Hepatocyte (in vitro differentiated cells): ENCODE measurements at regions not wholly inside any gene's neighbourhood (a gene's known extent, or its start where the extent isn't known, plus 50 kb on each side); places are given as distances from the start of the nearest gene placed in this dataset.

Experiments used
- DNase-seq: peaks from one replicate; pipeline ENCODE4 v3.0.0-alpha.2; 2016; ENCODE audit warnings: low spot score
- H2AFZ ChIP-seq: fragments of 200-600 bp; sonication (generic); 2 replicates; pipeline ENCODE4 v1.6.0; 2016; ENCODE audit warnings: antibody characterized with exemption, mild to moderate bottlenecking
- H3K27ac ChIP-seq: fragments of 200-600 bp; sonication (generic); 2 replicates; pipeline ENCODE4 v1.5.1; 2016; ENCODE audit warnings: mild to moderate bottlenecking
- H3K27me3 ChIP-seq: fragments of 200-600 bp; sonication (generic); 2 replicates; pipeline ENCODE4 v1.6.1; 2016
- H3K36me3 ChIP-seq: fragments of 200-600 bp; sonication (generic); replicated peaks from 2 replicates; pipeline ENCODE4 v1.5.1; 2016; ENCODE audit warnings: low read depth; ENCODE audit not compliant: insufficient read depth
- H3K4me1 ChIP-seq: fragments of 200-600 bp; sonication (generic); 2 replicates; pipeline ENCODE4 v1.5.1; 2016; ENCODE audit warnings: mild to moderate bottlenecking, moderate library complexity; ENCODE audit not compliant: insufficient read depth
- H3K4me2 ChIP-seq: fragments of 200-600 bp; sonication (generic); 2 replicates; pipeline ENCODE4 v1.6.0; 2016
- H3K4me3 ChIP-seq: fragments of 200-600 bp; sonication (generic); 2 replicates; pipeline ENCODE4 v1.5.1; 2016; ENCODE audit warnings: mild to moderate bottlenecking
- H3K79me2 ChIP-seq: fragments of 200-600 bp; sonication (generic); 2 replicates; pipeline ENCODE4 v1.6.0; 2017; ENCODE audit warnings: mild to moderate bottlenecking
- H3K9me2 ChIP-seq: fragments of 200-600 bp; sonication (generic); replicated peaks from 2 replicates; pipeline ENCODE4 v1.6.0; 2017; ENCODE audit warnings: mild to moderate bottlenecking; ENCODE audit not compliant: insufficient read depth
- H3K9me3 ChIP-seq: fragments of 200-600 bp; sonication (generic); 2 replicates; pipeline ENCODE4 v1.5.1; 2016; ENCODE audit warnings: low read depth, mild to moderate bottlenecking
- H4K20me1 ChIP-seq: fragments of 200-600 bp; sonication (generic); 2 replicates; pipeline ENCODE4 v1.6.0; 2016; ENCODE audit warnings: mild to moderate bottlenecking; ENCODE audit not compliant: insufficient read depth, poor library complexity, severe bottlenecking
- CTCF ChIP-seq: fragments of 200-600 bp; sonication (generic); IDR thresholded peaks from 2 replicates; pipeline ENCODE4 v1.5.1; 2016; ENCODE audit warnings: antibody characterized with exemption, mild to moderate bottlenecking; ENCODE audit not compliant: poor library complexity
- EZH2 ChIP-seq: fragments of 200-600 bp; sonication (generic); IDR thresholded peaks from 2 replicates; pipeline ENCODE4 v1.6.1; 2016; ENCODE audit warnings: antibody characterized with exemption, mild to moderate bottlenecking, borderline replicate concordance
- EZH2phosphoT487 ChIP-seq: fragments of 200-600 bp; sonication (generic); IDR thresholded peaks from one replicate; pipeline ENCODE4 v1.6.1; 2018; ENCODE audit warnings: antibody characterized with exemption, mild to moderate bottlenecking, low read depth, moderate library complexity; ENCODE audit not compliant: unreplicated experiment, severe bottlenecking
- WGBS: methylation state at CpG from one replicate; pipeline ENCODE4 v1.1.6; 2016; ENCODE audit warnings: low lambda C conversion rate; ENCODE audit errors: missing lambda C conversion rate; 5-methylcytosine and 5-hydroxymethylcytosine counted together

- H3K27ac ChIP-seq, result no peak overlapping the region
- no peak overlapping the region for H3K4me2 ChIP-seq
- H3K79me2 ChIP-seq, result no peaks in the 10 kb centered on the region
- no peaks in the 10 kb centered on the region for H3K9me2 ChIP-seq
- no peak overlapping the region for H2AFZ ChIP-seq
- DNase-seq, result no peak
- no peak for TF ChIP-seq CTCF
- TF ChIP-seq EZH2phosphoT487, result no peak
- TF ChIP-seq EZH2, result no peak
- WGBS, result 94% methylated on average over 3 of the region's 3 CpGs
- H3K27me3 ChIP-seq, result no peaks in the 10 kb centered on the region
- no peaks in the 10 kb centered on the region for H4K20me1 ChIP-seq
- H3K9me3 ChIP-seq, result peaks cover 3% of the 10 kb centered on the region
- no peaks in the 10 kb centered on the region for H3K36me3 ChIP-seq
- no peak overlapping the region for H3K4me3 ChIP-seq
- no peaks in the 10 kb centered on the region for H3K4me1 ChIP-seq
Observed at GRCh38 chr3:22632536-22632935, 570.6 kb upstream of the UBE2E2 start.

- peaks cover under 1% of the 10 kb centered on the region for H3K9me3 ChIP-seq
- no peak overlapping the region for H2AFZ ChIP-seq
- no peaks in the 10 kb centered on the region for H3K27me3 ChIP-seq
- TF ChIP-seq CTCF (no peak), EZH2phosphoT487 (no peak), EZH2 (no peak)
- 100% methylated on average over 1 of the region's 1 CpG for WGBS
- H4K20me1 ChIP-seq, result no peaks in the 10 kb centered on the region
- H3K4me3 ChIP-seq, result no peak overlapping the region
- no peaks in the 10 kb centered on the region for H3K36me3 ChIP-seq
- H3K4me1 ChIP-seq, result no peaks in the 10 kb centered on the region
- no peak for DNase-seq
- H3K79me2 ChIP-seq, result no peaks in the 10 kb centered on the region
- H3K27ac ChIP-seq, result no peak overlapping the region
- no peak overlapping the region for H3K4me2 ChIP-seq
- no peaks in the 10 kb centered on the region for H3K9me2 ChIP-seq
Observed at GRCh38 chr3:22634433-22634832, 568.7 kb upstream of the UBE2E2 start.

- no peaks in the 10 kb centered on the region for H3K79me2 ChIP-seq
- no peaks in the 10 kb centered on the region for H3K27me3 ChIP-seq
- no peak for DNase-seq
- H2AFZ ChIP-seq, result no peak overlapping the region
- no peak overlapping the region for H3K27ac ChIP-seq
- TF ChIP-seq EZH2 (no peak), CTCF (no peak)
- no peaks in the 10 kb centered on the region for H4K20me1 ChIP-seq
- 58% methylated on average over 1 of the region's 1 CpG for WGBS
- H3K9me2 ChIP-seq, result no peaks in the 10 kb centered on the region
- no peaks in the 10 kb centered on the region for H3K4me1 ChIP-seq
- H3K4me2 ChIP-seq, result no peak overlapping the region
- H3K9me3 ChIP-seq, result no peaks in the 10 kb centered on the region
- H3K36me3 ChIP-seq, result no peaks in the 10 kb centered on the region
- H3K4me3 ChIP-seq, result no peak overlapping the region
Observed at GRCh38 chr3:22659651-22660475, 543.3 kb upstream of the UBE2E2 start.
